Keratinocyte (primary cell): ENCODE measurements at regions not wholly inside any gene's neighbourhood (a gene's known extent, or its start where the extent isn't known, plus 50 kb on each side); places are given as distances from the start of the nearest gene placed in this dataset.

Experiments
- DNase-seq: peaks from one replicate; pipeline ENCODE4 v3.0.0-alpha.2; 2011; ENCODE audit warnings: low read depth, missing footprints, low spot score
- FAIRE-seq: peaks from 2 replicates; lab custom pipeline; 2011; peaks lifted over from hg19 to GRCh38; lab: Jason Lieb, UNC
- H2AFZ ChIP-seq: 2 replicates; pipeline ENCODE4 v1.6.0; 2012; ENCODE audit warnings: low read length, control low read depth, inconsistent platforms; ENCODE audit not compliant: control insufficient read depth
- H3K27ac ChIP-seq: 2 replicates; pipeline ENCODE4 v1.5.1; 2011; ENCODE audit warnings: low read length; ENCODE audit not compliant: control insufficient read depth, insufficient read depth
- H3K27me3 ChIP-seq: 3 replicates; pipeline ENCODE4 v1.6.0; 2011; ENCODE audit warnings: low read length; ENCODE audit not compliant: control insufficient read depth, insufficient read depth; ENCODE audit errors: extremely low read depth
- H3K36me3 ChIP-seq, 2 experiments: 2 replicates in 1 of 2; 3 replicates in 1 of 2; pipeline ENCODE4 v1.5.1; 2011; ENCODE audit warnings: low read length in 2 of 2, mild to moderate bottlenecking in 1 of 2; ENCODE audit not compliant: control insufficient read depth in 2 of 2, insufficient read depth in 2 of 2; ENCODE audit errors: extremely low read depth in 1 of 2
- H3K4me1 ChIP-seq: 3 replicates; pipeline ENCODE4 v1.5.1; 2011; ENCODE audit warnings: low read length; ENCODE audit not compliant: control insufficient read depth, insufficient read depth; ENCODE audit errors: extremely low read depth
- H3K4me2 ChIP-seq: 3 replicates; pipeline ENCODE4 v1.6.0; 2011; ENCODE audit warnings: low read depth, low read length; ENCODE audit not compliant: control insufficient read depth, insufficient read depth; ENCODE audit errors: extremely low read depth
- H3K4me3 ChIP-seq, 3 experiments: fragments of 200-600 bp in 1 of 3; sonication (generic) in 1 of 3; 2 replicates in 2 of 3; 3 replicates in 1 of 3; pipeline ENCODE4 v1.5.1; 2011 to 2016; ENCODE audit warnings: low read length in 3 of 3, mild to moderate bottlenecking in 3 of 3, control low read depth in 2 of 3, inconsistent platforms in 1 of 3, low read depth in 1 of 3, mixed read lengths in 1 of 3, mixed run types in 1 of 3, moderate library complexity in 1 of 3; ENCODE audit not compliant: control insufficient read depth in 2 of 3, insufficient read depth in 2 of 3; ENCODE audit errors: extremely low read depth in 1 of 3
- H3K79me2 ChIP-seq: 2 replicates; pipeline ENCODE4 v1.6.0; 2012; ENCODE audit warnings: low read length; ENCODE audit not compliant: control insufficient read depth, insufficient read depth
- H3K9ac ChIP-seq: 3 replicates; pipeline ENCODE4 v1.6.0; 2011; ENCODE audit warnings: low read length; ENCODE audit not compliant: control insufficient read depth, insufficient read depth; ENCODE audit errors: extremely low read depth
- H3K9me1 ChIP-seq: 3 replicates; pipeline ENCODE4 v1.6.0; 2011; ENCODE audit warnings: low read length; ENCODE audit not compliant: control insufficient read depth, insufficient read depth; ENCODE audit errors: extremely low read depth
- H3K9me3 ChIP-seq: 2 replicates; pipeline ENCODE4 v1.5.1; 2012; ENCODE audit warnings: low read depth, low read length; ENCODE audit not compliant: control insufficient read depth
- H4K20me1 ChIP-seq: 3 replicates; pipeline ENCODE4 v1.6.0; 2011; ENCODE audit warnings: low read length; ENCODE audit not compliant: control insufficient read depth, insufficient read depth; ENCODE audit errors: extremely low read depth
- EZH2 ChIP-seq: IDR thresholded peaks from one replicate; pipeline ENCODE4 v1.6.1; 2012; ENCODE audit warnings: inconsistent platforms, mild to moderate bottlenecking, low read length, moderate library complexity
- dilution Hi-C: fragments of 300-500 bp; cut with MboI; formaldehyde crosslinking; loops from one replicate; pipeline ENCODE4 v1.7.0; 2020; ENCODE audit warnings: low sequenced_read_pairs; ENCODE audit not compliant: extremely low pct_ligation_motif_present
- TF ChIP-seq, protein P1 (sequence below), 3 experiments: IDR thresholded peaks in 1 of 3; conservative IDR thresholded peaks in 1 of 3; optimal IDR thresholded peaks in 1 of 3; 2 replicates in 2 of 3; 3 replicates in 1 of 3; pipeline versions ENCODE3 to v1.5.1; 2011; ENCODE audit warnings: low read length in 3 of 3, mild to moderate bottlenecking in 3 of 3, moderate library complexity in 2 of 3, control low read depth in 1 of 3, inconsistent platforms in 1 of 3; ENCODE audit not compliant: insufficient read depth in 2 of 3; ENCODE audit errors: extremely low read depth in 1 of 3

DNA sequence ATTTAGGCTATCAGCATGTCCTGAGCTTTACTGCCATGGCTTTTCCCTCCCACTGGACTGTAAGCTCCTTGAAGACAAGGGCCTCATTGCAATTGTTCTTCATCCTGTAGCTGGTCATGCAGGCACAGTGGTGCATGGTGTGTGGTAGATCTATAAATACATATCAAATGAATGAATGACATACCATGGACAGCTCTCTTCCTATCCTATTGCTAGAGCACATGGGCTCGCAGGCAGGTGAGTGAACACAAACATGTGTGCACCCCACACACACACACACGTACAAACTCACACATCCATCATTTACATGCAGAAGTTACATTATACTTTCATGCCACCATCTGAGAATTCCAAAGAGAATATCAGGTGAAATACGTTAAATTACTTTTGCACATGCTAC is 172.9 kb upstream of the RUNX1 start:
- Histone ChIP-seq H3K9me3 (no peaks in the 10 kb centered on the region), H3K4me3 (no peak overlapping the region), H3K27ac (no peak overlapping the region), H2AFZ (no peak overlapping the region), H3K9ac (no peak overlapping the region), H3K9me1 (no peaks in the 10 kb centered on the region), H3K36me3 (no peaks in the 10 kb centered on the region), H4K20me1 (no peaks in the 10 kb centered on the region), H3K27me3 (no peaks in the 10 kb centered on the region), H3K4me1 (peaks cover 19% of the 10 kb centered on the region), H3K4me2 (no peak overlapping the region), H3K79me2 (no peaks in the 10 kb centered on the region)
- FAIRE-seq (no peak), DNase-seq (no peak)
- TF ChIP-seq, protein P1, sequence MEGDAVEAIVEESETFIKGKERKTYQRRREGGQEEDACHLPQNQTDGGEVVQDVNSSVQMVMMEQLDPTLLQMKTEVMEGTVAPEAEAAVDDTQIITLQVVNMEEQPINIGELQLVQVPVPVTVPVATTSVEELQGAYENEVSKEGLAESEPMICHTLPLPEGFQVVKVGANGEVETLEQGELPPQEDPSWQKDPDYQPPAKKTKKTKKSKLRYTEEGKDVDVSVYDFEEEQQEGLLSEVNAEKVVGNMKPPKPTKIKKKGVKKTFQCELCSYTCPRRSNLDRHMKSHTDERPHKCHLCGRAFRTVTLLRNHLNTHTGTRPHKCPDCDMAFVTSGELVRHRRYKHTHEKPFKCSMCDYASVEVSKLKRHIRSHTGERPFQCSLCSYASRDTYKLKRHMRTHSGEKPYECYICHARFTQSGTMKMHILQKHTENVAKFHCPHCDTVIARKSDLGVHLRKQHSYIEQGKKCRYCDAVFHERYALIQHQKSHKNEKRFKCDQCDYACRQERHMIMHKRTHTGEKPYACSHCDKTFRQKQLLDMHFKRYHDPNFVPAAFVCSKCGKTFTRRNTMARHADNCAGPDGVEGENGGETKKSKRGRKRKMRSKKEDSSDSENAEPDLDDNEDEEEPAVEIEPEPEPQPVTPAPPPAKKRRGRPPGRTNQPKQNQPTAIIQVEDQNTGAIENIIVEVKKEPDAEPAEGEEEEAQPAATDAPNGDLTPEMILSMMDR (optimal IDR thresholded peaks at IDR 0.05 in 1 of 3, IDR thresholded peaks at IDR 0.05 in 1 of 3, conservative IDR thresholded peaks at IDR 0.05 in 1 of 3; ENCODE audit: extremely low read depth in 1 of 3, insufficient read depth in 2 of 3, low read length in 3 of 3), result no peak
- TF ChIP-seq EZH2, result no peak
- dilution Hi-C loops, result no loop called here

DNA sequence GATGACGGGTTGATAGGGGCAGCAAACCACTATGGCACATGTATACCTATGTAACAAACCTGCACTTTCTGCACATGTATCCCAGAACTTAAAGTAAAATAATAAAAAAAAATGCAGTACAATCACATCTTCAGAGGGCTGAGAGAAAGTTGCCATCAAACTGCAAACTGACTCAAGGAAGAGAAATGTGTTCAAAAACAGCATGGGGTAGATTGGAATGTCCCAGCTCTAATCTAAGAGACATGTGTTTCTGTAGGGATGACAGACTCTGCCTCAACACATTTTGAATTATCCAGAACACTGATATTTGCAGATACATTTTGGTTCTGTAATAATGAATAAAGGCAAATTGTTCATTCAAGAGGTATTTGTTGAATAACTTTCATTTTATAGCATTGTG is 171.2 kb upstream of the RUNX1 start:
- no peak for TF ChIP-seq EZH2
- TF ChIP-seq, protein P1 (optimal IDR thresholded peaks at IDR 0.05 in 1 of 3, IDR thresholded peaks at IDR 0.05 in 1 of 3, conservative IDR thresholded peaks at IDR 0.05 in 1 of 3; ENCODE audit: extremely low read depth in 1 of 3, insufficient read depth in 2 of 3, low read length in 3 of 3), result no peak
- FAIRE-seq (no peak), DNase-seq (no peak)
- Histone ChIP-seq H2AFZ (no peak overlapping the region), H3K27ac (no peak overlapping the region), H3K4me2 (no peak overlapping the region), H3K36me3 (no peaks in the 10 kb centered on the region), H3K4me3 (no peak overlapping the region), H3K9ac (no peak overlapping the region), H3K27me3 (no peaks in the 10 kb centered on the region), H4K20me1 (no peaks in the 10 kb centered on the region), H3K79me2 (no peaks in the 10 kb centered on the region), H3K4me1 (peaks cover 26% of the 10 kb centered on the region), H3K9me1 (no peaks in the 10 kb centered on the region), H3K9me3 (no peaks in the 10 kb centered on the region)
- dilution Hi-C loops, result no loop called here
